DOHH2 (cell line): ENCODE measurements at regions not wholly inside any gene's neighbourhood (a gene's known extent, or its start where the extent isn't known, plus 50 kb on each side); places are given as distances from the start of the nearest gene placed in this dataset.

ENCODE experiments used
- CTCF ChIP-seq: fragments of 200-600 bp; sonication (generic); IDR thresholded peaks from one replicate; pipeline ENCODE4 v1.5.1; 2014; ENCODE audit warnings: antibody characterized with exemption, mild to moderate bottlenecking, low read depth, low read length; ENCODE audit not compliant: poor library complexity, severe bottlenecking
- EZH2phosphoT487 ChIP-seq: fragments of 200-600 bp; sonication (generic); IDR thresholded peaks from 2 replicates; pipeline ENCODE4 v1.6.1; 2017; ENCODE audit warnings: borderline replicate concordance, mild to moderate bottlenecking, antibody characterized with exemption, low read length, moderate library complexity, mixed read lengths

- TF ChIP-seq CTCF (no peak), EZH2phosphoT487 (no peak)
Measured at GRCh38 chr10:5587151-5588079, 62.7 kb downstream of the CALML3 start.
